HG03469 (cell line): ENCODE measurements at regions not wholly inside any gene's neighbourhood (a gene's known extent, or its start where the extent isn't known, plus 50 kb on each side); places are given as distances from the start of the nearest gene placed in this dataset.
A peak's percentile ranks its signal among the peaks of the same experiment; 100 is the strongest.
"Not testable (repeated sequence)": the region's sequence is repeated elsewhere in the genome, so short reads cannot be mapped to it uniquely, and the experiment has no call there.

Experiments
- ATAC-seq: cut with Tn5 transposase; IDR thresholded peaks from one replicate; pipeline ENCODE4 v1.9.1; 2021; ENCODE audit warnings: mild to moderate bottlenecking, moderate library complexity, moderate number of reproducible peaks; ENCODE audit not compliant: unreplicated experiment

DNA sequence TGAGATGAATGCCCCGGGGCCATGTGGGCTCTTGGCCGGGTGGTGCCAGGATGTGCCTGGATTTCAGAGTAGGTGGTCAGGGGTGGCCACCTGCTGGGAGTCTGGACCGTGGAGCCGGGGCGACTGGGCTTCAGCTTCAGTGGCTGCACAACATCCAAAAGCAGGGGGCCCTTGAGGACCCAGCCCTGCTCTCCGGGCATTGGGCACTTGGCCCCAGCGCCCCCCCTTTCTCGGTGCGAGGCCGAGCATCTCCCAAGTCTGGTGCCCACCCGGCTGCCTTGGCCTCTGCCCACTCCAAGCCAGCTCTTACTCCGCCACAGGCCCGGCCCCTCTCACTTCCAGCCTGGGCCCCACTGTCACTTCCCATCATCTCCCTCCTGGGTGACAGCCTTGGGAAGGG is 4429.0 kb upstream of the TPTE start:
- ATAC-seq = not testable (repeated sequence)

DNA sequence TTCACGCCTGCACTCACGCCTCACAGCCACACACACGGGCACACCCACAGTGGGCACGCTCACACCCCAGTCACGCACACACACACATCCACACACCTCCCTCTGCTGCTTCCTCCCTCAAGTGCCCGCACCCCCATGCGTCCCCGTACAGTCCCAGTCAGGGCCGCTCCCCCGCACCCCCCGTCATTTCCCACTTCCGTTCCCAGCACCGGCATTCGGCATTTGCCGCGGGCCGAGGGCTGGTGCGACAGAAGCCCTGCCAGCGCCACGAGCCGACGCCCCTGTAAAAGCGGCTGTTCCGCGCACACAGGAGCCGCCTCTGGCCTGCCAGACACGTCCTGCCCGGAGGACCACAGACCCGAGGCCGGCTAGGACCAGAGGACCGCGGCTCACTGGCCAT is 4428.0 kb upstream of the TPTE start:
- ATAC-seq = not testable (repeated sequence)

DNA sequence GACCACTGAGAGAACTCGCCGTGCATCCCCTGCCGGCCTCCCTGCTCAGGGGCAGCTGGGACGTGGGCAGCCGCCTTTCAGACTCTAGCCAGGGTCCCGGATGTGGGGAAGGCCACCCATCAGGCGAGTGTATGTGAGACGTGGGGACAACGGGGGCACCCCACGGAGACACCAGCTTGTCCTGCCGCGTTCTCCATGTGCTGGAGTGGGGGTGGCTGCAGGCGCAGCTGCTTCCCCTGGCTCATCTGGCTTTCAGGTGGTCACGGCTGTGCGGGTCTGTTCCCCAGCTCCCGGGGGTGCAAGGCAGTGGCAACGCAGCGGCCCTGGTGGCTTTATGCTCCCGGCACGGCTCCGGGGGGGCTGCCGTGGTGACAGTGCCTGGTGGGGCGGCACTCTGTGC is 4427.5 kb upstream of the TPTE start:
- ATAC-seq = not testable (repeated sequence)

DNA sequence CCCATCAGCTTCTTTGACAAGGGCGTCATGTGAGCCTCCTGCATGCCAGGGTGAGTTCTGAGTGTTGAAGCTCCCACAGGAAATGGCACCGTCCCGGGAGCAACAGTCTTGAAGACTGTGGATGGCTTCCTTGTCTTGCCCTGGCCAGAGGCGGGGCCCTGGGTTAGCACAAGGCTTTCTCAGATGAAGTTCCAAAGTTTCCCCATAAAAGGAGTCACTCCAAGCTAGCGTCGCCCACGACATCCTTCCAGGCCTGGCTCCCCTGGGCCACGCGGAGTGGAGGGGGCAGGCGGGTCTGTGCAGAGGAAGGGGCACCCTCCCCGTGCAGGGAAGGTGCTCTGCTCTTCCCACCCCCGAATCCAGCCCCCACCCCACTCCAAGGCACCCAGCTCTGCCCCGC is 4426.1 kb upstream of the TPTE start:
- not testable (repeated sequence) for ATAC-seq

DNA sequence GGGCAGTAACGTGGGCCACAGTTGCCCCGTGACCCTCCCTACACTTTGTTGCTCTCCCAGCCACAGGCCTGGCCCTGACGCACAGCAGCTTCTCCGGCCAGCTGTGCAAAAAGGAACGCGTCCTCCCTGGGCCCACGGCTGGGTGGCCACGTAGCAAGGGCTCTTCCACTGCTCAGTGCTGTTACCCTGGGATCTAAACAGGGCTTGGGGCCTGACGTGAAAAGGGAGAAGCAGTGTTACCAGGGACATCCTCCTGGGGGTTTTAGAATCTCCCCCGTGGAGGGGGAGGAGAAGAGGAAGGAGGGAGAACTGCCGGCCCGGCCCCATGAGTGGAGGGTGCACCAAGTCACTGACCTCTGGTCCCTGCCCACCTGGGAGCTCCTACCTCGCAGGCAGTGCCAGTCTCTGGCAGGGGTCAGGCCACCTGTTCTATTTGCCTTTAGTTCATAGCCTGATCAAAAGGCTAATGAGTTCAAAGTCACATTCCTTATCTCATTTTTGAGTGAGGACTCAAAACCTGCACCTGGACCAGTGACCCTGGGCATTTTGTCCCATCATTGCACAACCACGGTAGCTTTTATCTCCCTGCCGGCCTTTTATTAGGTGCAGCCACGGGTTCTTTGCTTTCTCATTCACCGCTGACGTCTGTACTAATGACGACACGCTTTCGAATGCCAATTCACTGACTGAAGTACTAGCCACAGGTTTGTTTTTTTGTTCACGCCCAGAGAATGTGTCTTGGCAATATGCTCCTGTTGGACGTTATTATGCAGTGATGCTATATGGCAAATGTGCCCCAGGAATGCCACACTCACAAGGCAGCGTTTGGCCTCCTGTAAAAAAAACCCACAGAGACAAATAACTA is 4424.6 kb upstream of the TPTE start:
- ATAC-seq = not testable (repeated sequence)

DNA sequence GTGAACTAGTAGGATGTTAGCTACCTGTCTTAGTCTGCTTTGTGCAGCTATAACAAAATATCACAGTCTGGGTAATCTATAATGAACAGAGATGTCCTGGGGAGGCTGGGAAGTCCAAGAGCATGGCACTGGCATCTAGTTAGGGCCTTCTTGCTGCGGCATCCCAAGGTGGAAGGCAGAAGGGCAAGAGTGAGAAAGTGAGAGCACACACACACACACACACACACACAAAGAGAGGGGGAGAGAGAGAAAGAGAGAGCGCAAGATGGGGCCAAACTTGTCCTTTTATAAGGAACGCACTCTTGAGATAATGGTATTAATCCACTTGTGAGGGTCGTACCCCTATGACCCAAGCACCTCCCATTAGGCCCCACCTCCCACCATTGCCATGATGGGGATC is 4423.6 kb upstream of the TPTE start:
- ATAC-seq = not testable (repeated sequence)

DNA sequence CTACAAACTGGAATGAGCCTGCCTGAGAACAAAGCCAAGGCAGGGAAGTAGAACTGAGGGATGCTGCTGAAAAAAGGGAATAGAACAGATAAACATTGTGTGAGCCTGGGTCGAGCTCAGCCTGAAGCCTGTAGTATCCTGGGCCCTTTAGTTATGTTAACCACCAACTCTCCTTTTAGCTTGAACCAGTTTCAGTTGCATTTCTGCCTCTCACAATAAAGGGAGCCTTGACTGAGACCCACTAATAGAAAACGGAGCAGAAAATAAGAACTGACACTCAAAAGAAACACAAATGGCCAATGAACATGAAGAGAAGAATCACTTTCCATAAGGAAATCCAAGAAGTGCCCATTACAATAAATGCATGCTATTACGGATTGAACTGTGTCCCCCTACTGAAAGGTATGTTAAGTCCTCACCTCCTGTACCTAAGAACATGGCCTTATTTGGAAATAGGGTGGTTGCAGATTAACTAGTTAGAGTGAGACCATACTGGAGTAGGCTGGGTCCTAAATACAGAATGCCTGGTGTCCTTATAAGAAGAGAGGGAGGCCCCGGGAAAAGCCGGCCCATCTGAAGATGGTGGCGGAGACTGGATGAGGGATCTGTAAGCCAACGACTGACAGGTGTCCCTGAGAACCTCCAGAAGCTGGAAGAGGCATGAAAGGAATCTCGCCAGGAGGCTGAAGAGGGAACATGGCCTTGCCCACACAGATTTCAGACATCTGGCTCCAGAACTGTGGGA is 4423.0 kb upstream of the TPTE start:
- ATAC-seq = not testable (repeated sequence)

DNA sequence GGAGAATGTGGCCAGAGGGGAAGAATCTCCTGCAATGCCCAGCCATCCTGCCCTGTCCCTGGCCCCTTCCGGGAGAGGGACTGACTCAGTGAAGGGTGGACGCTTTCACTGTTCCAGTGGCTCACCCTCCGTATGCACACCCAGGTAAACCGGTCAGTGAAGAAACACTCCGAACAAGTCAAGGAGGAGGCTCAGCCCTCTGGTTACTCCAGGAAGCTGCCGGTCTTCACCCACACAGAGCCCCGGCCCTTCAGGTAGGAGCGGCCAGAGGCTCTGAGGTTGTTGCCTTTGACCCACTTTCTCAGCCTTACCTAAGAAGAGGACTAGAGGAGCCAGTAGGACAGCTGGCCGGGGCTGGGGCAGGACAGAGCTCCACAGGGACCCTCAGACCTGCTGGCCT is 4419.8 kb upstream of the TPTE start:
- not testable (repeated sequence) for ATAC-seq

DNA sequence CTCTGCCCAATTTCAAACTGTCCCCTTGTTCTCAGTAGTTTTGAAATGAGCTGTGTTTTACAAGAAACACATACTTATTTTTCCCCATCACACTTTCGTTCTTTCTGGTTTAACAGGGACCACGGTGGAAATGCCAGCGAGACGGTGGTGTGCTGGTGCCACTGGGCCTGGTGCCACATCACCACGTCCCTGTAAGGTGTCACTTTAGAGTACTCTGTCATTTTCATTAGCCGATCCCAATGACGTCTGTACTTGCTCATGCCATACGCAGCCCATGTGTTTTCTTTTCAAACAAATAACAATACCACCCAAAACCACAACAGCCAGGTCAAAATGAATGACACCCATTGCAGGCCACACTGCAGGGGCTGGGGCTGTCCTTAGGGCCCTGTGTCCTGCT is 4416.8 kb upstream of the TPTE start:
- not testable (repeated sequence) for ATAC-seq

DNA sequence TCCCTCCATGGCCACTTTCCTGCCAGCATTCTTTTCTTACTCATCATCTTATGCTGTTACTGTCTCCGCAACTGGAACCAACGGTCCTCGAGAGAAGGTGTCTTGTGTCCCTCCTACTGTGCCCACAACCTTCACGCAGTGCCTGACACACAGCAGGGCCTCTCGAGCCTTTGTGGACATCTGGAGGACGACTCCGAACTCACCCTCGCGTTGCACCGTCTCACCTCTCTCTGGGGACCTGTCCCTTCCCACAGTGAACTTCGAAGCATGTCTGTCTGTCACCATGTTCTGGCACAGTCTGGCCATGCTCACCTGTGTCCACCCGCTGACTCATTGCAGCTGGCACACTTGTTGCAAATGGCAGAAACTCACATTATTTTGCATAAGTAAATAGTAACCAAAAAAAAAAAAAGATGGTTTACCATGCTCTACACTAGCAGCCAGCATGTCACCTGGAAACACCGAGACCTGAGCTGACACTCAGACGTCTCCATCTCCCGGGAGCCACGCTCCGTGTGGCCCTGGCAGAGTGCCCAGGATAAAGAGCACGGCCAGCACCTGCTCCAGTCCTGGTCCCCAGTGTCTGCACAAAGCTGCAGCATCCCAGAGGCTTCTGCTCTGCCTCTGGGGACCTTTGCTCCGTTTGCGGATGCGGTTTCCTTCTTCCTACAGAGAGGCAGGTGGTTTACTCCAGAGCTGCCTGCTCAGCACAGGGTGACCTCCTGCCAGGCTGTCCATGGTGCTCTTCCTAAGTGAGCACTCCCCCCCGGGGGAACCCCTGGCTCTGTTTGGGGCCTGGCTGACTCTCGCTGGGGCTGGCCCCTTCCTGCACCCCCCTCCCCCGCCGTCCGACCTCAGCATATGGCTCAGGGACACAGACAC is 4414.5 kb upstream of the TPTE start:
- ATAC-seq = not testable (repeated sequence)

DNA sequence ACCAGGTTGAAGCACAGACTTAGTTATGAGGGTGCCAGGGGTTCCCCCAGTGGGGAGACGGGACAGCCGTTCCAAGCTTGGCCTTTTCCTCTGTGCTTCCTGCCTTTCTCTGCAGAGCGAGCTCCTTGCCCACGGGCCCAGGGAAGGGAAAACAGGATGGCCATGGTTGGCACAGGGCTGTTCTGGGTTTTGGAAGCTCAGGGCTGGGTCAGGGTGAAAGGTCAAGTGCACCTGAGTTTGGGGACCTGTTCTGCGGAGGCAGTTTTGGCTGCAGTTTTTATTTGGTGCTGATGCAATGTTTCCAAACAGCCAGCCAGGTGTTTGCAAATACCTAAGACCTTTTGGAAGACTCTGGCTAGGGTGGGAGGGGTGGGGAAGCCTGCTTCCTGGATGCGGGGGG is 4412.5 kb upstream of the TPTE start:
- not testable (repeated sequence) for ATAC-seq

DNA sequence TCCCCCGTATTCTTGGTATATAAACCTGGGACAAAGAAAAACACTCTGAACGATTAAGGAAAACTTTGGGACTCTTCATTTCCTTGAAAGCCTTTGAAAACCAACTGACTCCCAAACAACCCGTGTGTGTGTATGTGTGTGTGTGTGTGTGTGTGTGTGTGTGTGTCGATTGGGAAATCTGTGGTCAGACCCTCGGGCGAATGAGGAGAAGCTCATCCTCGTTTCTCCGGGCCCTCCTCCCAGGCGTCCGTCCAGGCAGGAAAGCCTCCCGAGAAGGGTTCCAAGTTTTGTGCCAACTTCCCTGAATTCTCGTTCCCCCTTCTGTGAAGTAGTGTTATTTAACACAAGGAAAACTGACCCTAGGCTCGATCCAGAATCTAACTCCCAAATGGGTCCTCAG is 4411.6 kb upstream of the TPTE start:
- ATAC-seq = not testable (repeated sequence)

DNA sequence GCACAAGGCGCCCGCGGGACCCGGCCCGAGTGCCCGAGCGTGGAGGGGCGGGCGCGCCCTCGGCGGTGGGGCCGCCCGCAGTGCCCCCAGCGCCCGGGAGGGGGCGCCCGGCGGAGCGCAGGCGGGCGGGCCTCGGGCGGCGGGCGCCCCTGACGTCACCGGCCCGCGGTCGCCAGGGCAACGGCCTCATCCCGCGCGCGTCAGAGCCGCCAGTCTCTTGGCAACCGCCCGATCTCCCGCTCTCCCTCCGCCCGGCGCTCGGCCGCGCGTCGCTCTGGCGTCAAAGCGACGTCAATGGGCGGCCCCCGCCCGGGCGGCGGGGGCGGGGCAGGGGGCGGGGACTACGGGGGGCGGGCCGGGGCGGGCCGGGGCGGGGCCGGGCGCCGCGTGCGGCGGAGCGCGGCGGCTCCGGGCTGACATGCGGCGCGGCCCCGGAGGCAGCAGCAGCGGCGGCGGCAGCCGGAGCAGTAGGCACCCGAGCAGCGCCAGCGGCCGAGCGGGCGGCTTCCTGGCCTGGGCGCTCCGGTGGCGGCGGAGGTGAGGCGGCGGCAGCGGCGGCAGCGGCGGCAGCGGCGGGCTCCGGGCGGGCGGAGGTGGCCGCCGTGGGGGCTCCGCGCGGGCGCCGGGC is 4410.6 kb upstream of the TPTE start:
- ATAC-seq = peak; percentile 59

DNA sequence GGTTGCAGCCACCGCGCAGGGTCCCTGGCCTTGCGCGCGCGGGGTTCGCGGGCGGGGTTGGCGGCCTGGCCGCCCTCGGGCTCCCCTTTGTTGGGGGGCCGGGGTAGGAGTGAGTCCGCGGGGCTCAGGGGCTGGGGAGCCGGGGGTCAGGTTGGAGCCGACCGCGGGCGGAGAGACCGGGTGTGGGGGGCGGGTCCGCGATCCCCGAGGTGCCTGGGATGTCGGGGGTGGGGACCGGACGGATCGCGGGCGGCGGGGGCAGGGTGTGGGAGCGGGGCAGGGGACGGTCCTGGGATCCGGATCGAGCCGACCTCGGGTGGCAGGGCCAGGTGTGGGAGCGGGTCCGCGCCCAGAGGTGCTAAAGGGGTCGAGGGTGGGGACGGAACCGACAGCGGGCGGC is 4410.0 kb upstream of the TPTE start:
- not testable (repeated sequence) for ATAC-seq

DNA sequence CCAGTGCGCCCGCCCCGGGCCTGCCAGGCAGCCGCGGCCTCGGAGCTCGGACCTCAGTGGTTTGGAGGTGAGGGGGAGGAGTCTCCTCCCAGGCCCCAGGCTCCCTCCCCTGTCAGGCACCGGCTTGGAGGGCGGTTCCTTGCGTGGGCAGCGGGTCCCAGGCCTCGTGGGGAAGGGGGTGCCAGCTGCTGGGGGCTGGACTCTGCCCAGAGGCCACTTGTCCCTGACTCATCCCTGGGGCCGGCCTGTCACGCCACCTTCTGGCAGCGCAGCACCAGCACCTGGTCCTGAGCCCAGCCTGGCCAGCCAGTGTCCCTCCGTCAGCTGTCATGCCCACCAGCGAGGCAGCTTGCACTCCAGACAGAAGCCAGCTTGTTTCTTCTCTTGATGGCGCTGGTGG is 4403.0 kb upstream of the TPTE start:
- not testable (repeated sequence) for ATAC-seq

DNA sequence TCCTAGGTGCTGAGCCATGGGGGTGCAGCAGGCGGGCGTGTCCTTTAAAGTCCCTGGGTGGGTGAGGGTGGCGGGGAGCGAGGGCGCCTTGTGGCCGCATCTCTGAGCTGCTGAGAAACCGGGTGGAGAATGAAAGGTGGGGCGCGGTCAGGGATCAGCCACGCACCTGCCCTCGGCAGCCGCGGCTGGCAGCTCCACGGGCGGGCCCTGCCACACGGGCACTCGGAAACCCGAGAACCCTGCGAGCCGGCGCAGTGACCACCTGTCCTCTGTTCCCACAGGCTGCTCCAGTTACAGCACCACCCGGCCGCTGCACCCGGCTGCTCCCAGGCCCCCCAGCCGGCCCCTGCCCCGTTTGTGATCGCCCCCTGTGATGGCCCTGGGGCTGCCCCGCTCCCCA is 4400.5 kb upstream of the TPTE start:
- ATAC-seq = not testable (repeated sequence)

DNA sequence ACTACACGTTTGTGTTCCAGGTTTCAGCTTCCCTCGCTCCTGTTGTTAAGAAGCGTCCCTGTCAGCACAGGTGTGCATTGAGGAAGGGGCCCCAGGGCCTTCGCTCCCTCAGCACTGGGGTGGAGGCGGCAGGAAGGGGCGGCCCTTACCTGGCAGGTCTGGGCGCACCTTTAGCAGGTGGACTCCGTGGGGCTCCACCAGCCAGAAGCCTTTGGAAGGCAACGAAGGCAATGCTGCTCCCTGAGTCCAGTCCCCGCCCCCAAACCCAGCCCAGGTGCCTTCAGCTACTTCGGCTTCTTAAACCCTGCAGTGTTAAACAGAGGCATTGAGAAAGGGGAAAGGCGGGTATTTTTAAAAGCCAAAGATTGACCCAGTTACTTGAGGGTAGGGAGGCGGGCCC is 4398.8 kb upstream of the TPTE start:
- not testable (repeated sequence) for ATAC-seq

DNA sequence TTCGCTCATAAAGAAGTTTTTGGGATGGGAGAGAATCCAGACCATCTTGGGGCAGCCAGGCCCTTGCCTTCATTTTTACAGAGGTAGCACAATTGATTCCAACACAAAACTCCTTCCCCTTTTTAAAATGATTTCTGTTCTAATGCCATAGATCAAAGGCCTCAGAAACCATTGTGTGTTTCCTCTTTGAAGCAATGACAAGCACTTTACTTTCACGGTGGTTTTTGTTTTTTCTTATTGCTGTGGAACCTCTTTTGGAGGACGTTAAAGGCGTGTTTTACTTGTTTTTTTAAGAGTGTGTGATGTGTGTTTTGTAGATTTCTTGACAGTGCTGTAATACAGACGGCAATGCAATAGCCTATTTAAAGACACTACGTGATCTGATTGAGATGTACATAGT is 4398.2 kb upstream of the TPTE start:
- not testable (repeated sequence) for ATAC-seq

DNA sequence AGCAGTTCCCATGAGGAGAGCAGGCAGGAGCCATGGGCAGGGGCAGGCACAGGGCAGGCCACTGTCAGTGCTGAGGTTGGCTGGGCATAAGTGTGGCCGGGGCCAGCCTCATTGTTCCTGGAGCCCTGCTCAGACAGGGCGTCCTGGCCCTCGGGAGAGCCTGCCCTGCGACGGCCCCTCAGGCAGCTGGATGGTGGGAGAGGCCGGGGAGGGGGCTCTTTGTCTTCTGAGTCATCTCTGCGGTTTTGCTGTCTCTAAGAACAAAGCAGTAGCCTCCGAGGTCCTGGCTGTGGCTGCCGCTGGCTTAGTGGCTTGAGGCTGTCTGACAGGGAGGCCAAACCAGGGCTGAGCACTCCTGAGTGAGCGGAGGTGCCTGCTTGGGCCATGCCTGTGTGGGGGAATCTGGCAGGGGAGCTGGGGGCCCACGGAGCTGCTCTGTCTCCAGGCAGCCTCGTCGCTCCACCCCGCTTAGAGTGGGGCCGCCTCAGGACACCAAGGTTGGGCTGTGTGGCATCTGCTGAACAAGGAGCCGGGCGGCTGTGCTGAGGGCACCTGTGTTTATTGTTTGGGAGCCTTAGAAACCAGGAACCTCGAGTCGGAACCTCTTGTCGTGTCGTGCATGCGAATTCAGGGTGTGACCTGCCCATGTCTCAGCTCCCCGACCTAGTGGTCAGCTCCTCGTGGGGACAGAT is 4395.7 kb upstream of the TPTE start:
- ATAC-seq = not testable (repeated sequence)
